RWPE2 (cell line): ENCODE measurements at regions not wholly inside any gene's neighbourhood (a gene's known extent, or its start where the extent isn't known, plus 50 kb on each side); places are given as distances from the start of the nearest gene placed in this dataset.
A peak's percentile ranks its signal among the peaks of the same experiment; 100 is the strongest.

Experiments used
- ATAC-seq: fragments of 200-7000 bp; cut with Tn5 transposase; 3 replicates; pipeline ENCODE4 v1.9.1; 2021; ENCODE audit warnings: low read depth
- DNase-seq: peaks from one replicate; pipeline ENCODE4 v3.0.0-alpha.2; 2020; ENCODE audit warnings: low spot score
- H3K27ac ChIP-seq: fragments of 450-650 bp; 2 replicates; pipeline ENCODE4 v1.5.1; 2017; ENCODE audit warnings: mild to moderate bottlenecking; ENCODE audit not compliant: poor library complexity, severe bottlenecking
- H3K27me3 ChIP-seq: fragments of 250-450 bp; sonication (Bioruptor Pico); 2 replicates; pipeline ENCODE4 v1.5.1; 2021; ENCODE audit warnings: mild to moderate bottlenecking, moderate library complexity; ENCODE audit not compliant: insufficient read depth, poor library complexity, severe bottlenecking
- H3K36me3 ChIP-seq: fragments of 250-450 bp; sonication (Bioruptor Pico); 2 replicates; pipeline ENCODE4 v1.5.1; 2020; ENCODE audit warnings: low read depth, mild to moderate bottlenecking, moderate library complexity
- H3K4me1 ChIP-seq: fragments of 250-450 bp; sonication (Bioruptor Pico); 2 replicates; pipeline ENCODE4 v1.5.1; 2021; ENCODE audit warnings: mild to moderate bottlenecking, moderate library complexity; ENCODE audit not compliant: insufficient read depth, poor library complexity, severe bottlenecking
- H3K4me3 ChIP-seq: fragments of 250-450 bp; sonication (Bioruptor Pico); 2 replicates; pipeline ENCODE4 v1.5.1; 2021; ENCODE audit warnings: mild to moderate bottlenecking, moderate library complexity; ENCODE audit not compliant: severe bottlenecking
- H3K9me3 ChIP-seq: fragments of 250-450 bp; sonication (Bioruptor Pico); 2 replicates; pipeline ENCODE4 v1.5.1; 2021; ENCODE audit warnings: mild to moderate bottlenecking, moderate library complexity; ENCODE audit not compliant: severe bottlenecking
- TF ChIP-seq, protein P1 (sequence below): fragments of 450-650 bp; IDR thresholded peaks from one replicate; pipeline ENCODE4 v1.5.1; 2017; ENCODE audit warnings: mild to moderate bottlenecking, moderate library complexity; ENCODE audit not compliant: poor library complexity, severe bottlenecking

DNA sequence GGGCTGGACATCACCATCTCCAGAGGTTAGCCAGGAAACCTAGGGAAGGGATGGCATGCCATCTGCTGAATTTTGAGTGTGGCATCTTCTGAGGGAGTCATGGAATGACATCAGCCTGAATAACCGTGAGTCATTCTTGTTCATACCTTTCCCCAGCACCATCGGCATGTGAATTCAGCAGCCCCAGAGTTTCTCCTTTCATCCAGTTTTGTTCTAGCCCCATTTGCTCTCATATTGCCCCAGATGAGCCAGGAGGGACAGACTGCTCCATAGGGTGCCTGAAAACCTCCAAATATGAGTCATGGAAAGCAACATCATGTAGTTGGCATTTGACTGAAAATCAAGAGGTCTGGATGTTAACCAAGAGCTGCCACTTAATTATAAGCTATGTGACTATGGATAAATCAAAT lies 219.2 kb upstream of the SGK1 start:
- no peak overlapping the region for H3K4me3 ChIP-seq
- TF ChIP-seq, protein P1, sequence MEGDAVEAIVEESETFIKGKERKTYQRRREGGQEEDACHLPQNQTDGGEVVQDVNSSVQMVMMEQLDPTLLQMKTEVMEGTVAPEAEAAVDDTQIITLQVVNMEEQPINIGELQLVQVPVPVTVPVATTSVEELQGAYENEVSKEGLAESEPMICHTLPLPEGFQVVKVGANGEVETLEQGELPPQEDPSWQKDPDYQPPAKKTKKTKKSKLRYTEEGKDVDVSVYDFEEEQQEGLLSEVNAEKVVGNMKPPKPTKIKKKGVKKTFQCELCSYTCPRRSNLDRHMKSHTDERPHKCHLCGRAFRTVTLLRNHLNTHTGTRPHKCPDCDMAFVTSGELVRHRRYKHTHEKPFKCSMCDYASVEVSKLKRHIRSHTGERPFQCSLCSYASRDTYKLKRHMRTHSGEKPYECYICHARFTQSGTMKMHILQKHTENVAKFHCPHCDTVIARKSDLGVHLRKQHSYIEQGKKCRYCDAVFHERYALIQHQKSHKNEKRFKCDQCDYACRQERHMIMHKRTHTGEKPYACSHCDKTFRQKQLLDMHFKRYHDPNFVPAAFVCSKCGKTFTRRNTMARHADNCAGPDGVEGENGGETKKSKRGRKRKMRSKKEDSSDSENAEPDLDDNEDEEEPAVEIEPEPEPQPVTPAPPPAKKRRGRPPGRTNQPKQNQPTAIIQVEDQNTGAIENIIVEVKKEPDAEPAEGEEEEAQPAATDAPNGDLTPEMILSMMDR: peak; percentile 51
- H3K36me3 ChIP-seq: no peaks in the 10 kb centered on the region
- peak overlapping the region; percentile 91 for H3K27ac ChIP-seq
- peaks cover 12% of the 10 kb centered on the region for H3K4me1 ChIP-seq
- H3K9me3 ChIP-seq: no peaks in the 10 kb centered on the region
- no peaks in the 10 kb centered on the region for H3K27me3 ChIP-seq
- peak; percentile 87 for DNase-seq
- peak; percentile 99 for ATAC-seq

DNA sequence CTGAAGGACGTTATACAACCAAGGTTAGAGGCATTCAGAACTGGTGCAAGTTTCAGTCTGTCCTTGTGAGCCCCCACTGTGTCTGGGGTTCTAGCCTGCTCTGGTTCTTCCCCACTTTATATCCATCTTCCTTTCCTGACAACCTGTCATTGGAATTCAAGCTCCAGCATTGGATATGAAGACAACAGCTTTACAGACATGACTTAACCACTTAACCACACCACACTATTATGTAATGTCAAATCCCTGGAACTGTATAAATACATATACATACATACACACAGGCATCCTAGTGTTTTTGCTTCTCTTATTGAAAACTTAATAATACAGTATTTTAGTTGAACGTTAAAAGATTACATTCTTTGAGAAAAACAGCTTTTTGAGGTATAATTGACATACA lies 217.9 kb upstream of the SGK1 start:
- TF ChIP-seq, protein P1: no peak
- Histone ChIP-seq H3K4me1 (peaks cover 12% of the 10 kb centered on the region), H3K9me3 (no peaks in the 10 kb centered on the region), H3K27me3 (no peaks in the 10 kb centered on the region), H3K36me3 (no peaks in the 10 kb centered on the region), H3K4me3 (no peak overlapping the region), H3K27ac (peak overlapping the region; percentile 91)
- DNase-seq (no peak), ATAC-seq (no peak)

DNA sequence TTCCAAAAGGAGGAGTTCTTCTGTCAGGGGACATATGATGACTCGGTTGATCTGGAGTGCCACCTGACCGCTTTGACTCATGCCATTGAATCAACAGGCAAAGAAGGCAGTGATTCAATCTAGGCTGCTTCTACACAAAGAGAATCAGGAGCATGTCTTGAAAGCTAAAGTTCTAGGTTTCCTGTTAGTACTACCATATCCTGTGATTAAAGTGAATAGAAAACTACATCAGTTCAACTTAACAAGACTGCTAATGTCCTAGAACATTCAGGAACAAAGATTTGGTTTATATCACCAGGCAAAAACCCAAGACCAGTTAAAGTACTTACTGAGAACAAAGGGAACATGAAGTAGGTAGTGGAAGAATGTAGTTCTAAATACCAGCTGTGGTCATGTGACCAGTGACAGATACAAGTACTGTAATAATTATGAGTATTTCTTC lies 216.8 kb upstream of the SGK1 start:
- ATAC-seq (no peak), DNase-seq (no peak)
- no peaks in the 10 kb centered on the region for H3K9me3 ChIP-seq
- H3K36me3 ChIP-seq: no peaks in the 10 kb centered on the region
- H3K27ac ChIP-seq: peak overlapping the region; percentile 91
- no peak overlapping the region for H3K4me3 ChIP-seq
- peaks cover 13% of the 10 kb centered on the region for H3K4me1 ChIP-seq
- no peaks in the 10 kb centered on the region for H3K27me3 ChIP-seq
- TF ChIP-seq, protein P1: no peak

DNA sequence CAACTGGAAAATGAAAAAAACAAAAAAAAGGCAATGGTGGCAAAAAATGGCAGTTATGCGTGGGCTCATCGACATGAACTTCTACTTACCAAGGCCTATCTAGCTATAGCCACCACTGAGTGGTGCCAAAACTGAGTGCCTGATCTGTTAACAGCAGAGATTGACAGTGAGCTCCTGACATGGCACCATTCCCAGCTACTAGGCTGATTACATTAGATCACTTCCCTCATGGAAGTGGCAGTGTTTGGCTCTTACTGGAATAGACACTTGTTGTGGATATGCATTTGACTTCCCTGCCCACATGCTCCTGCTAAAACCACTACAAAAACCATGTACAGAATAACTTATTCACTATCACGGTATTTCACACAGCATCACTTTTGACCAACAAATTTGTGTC lies 216.1 kb upstream of the SGK1 start:
- no peak for DNase-seq
- ATAC-seq: no peak
- Histone ChIP-seq H3K27me3 (no peaks in the 10 kb centered on the region), H3K27ac (no peak overlapping the region), H3K9me3 (no peaks in the 10 kb centered on the region), H3K36me3 (no peaks in the 10 kb centered on the region), H3K4me1 (peaks cover 18% of the 10 kb centered on the region), H3K4me3 (no peak overlapping the region)
- TF ChIP-seq, protein P1: no peak

DNA sequence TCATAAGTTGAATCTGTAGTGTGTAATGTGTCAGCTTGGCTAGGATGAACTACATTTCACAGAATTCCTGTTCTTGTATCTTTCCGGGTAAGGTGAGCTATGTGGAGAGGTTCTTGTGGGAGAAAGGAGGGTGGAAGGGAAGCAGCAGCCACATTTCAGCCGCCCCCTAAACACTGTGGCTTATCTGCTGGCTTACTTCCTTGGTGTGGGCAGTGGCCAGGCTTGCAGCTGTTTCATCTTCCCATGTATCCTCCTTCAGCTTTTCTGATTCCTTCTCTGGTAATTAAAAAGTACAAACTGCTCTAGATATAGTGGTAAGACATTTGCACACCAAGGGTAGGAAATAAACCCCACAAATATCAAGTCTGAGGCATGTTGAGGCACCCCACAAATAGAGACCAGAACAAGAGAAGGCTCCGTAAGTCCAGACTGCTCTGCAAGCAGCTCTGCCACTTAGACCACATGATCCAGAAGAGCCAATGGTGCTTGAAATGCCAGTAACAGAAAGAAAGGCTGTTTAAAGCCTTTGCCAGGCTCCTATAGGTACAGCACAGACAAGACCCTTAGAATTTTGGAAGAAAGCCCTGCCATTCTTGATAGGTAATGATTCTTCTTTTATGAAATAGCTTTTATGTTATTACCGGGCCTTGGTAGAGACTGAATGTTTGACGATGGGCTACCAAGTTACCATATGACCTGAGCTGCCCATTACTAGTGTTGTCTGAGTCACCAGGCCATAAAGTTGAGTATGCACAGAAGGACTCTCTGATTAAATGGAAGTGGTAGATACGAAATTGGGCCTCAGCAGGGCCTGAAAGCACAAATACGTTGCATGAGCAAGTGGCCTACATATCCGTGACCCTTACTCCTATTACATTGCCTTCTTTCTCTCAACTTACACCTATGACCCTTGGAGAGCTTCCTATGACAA lies 215.0 kb upstream of the SGK1 start:
- TF ChIP-seq, protein P1: no peak
- H3K4me3 ChIP-seq: no peak overlapping the region
- ATAC-seq: no peak
- H3K4me1 ChIP-seq: peaks cover 18% of the 10 kb centered on the region
- H3K36me3 ChIP-seq: no peaks in the 10 kb centered on the region
- no peaks in the 10 kb centered on the region for H3K9me3 ChIP-seq
- DNase-seq: no peak
- no peaks in the 10 kb centered on the region for H3K27me3 ChIP-seq
- H3K27ac ChIP-seq: no peak overlapping the region
